A549 (cell line): ENCODE measurements at regions not wholly inside any gene's neighbourhood (a gene's known extent, or its start where the extent isn't known, plus 50 kb on each side); places are given as distances from the start of the nearest gene placed in this dataset.

Experiments used
- ATAC-seq, 2 experiments: fragments of 200-7000 bp in 1 of 2; fragments of >200 bp in 1 of 2; cut with Nextera tagmentation in 1 of 2; cut with Tn5 transposase in 1 of 2; 3 replicates each; pipeline versions ENCODE4 v1.8.0 to v1.9.1; 2018 to 2020; ENCODE audit warnings: mild to moderate bottlenecking in 1 of 2, moderate library complexity in 1 of 2
- CTCF ChIA-PET: fragments of 300-600 bp; sonication (Branson Sonifier 250); formaldehyde crosslinking; extraction: SDS; loops from one replicate; lab custom pipeline; 2021; ENCODE audit warnings: antibody characterized with exemption, inconsistent platforms; lab: Yijun Ruan, JAX
- POLR2A ChIA-PET: fragments of 350-600 bp; formaldehyde crosslinking; extraction: SDS; loops from one replicate; lab custom pipeline; 2021; ENCODE audit warnings: antibody characterized with exemption, inconsistent platforms; lab: Yijun Ruan, JAX
- DNase-seq, 2 experiments: peaks; one replicate each; pipeline versions ENCODE4 v3.0.0 to v3.0.0-alpha.2; 2011 to 2016; ENCODE audit warnings: low read depth in 1 of 2, low spot score in 1 of 2
- FAIRE-seq: peaks from 2 replicates; lab custom pipeline; 2011; peaks lifted over from hg19 to GRCh38; lab: Jason Lieb, UNC
- H3K27ac ChIP-seq, 2 experiments: fragments of >200 bp; sonication (Bioruptor Twin); formaldehyde crosslinking; 3 replicates each; pipeline ENCODE4 v1.5.1; 2016 to 2017
- H3K4me1 ChIP-seq: fragments of >200 bp; sonication (Bioruptor Twin); formaldehyde crosslinking; 3 replicates; pipeline ENCODE4 v1.6.1; 2016
- H3K4me2 ChIP-seq: fragments of >200 bp; sonication (Bioruptor Twin); formaldehyde crosslinking; 3 replicates; pipeline ENCODE4 v1.6.1; 2016
- H3K4me3 ChIP-seq: fragments of >200 bp; sonication (Bioruptor Twin); formaldehyde crosslinking; 3 replicates; pipeline ENCODE4 v1.5.1; 2016
- H3K9me3 ChIP-seq: fragments of >200 bp; sonication (Bioruptor Twin); formaldehyde crosslinking; 3 replicates; pipeline ENCODE4 v1.6.1; 2016
- BCL3 ChIP-seq: fragments of >200 bp; sonication (Bioruptor Twin); formaldehyde crosslinking; IDR thresholded peaks from 3 replicates; pipeline ENCODE4 v1.6.1; 2016
- BHLHE40 ChIP-seq: IDR thresholded peaks from 2 replicates; pipeline ENCODE4 v1.6.1; 2012; ENCODE audit warnings: low read depth, low read length, inconsistent platforms
- CBX2 ChIP-seq: fragments of 200-600 bp; sonication (generic); IDR thresholded peaks from 2 replicates; pipeline ENCODE4 v1.6.1; 2016; ENCODE audit warnings: low read depth, mild to moderate bottlenecking, borderline replicate concordance
- CEBPB ChIP-seq, 2 experiments: fragments of >200 bp in 1 of 2; sonication (Bioruptor Twin) in 1 of 2; formaldehyde crosslinking in 1 of 2; IDR thresholded peaks; 2 replicates each; pipeline ENCODE4 v1.6.1; 2012 to 2016
- CHD2 ChIP-seq: fragments of 150-350 bp; IDR thresholded peaks from 2 replicates; pipeline ENCODE4 v1.6.1; 2014; ENCODE audit warnings: low read length; ENCODE audit not compliant: partially characterized antibody
- CHD4 ChIP-seq: fragments of 200-600 bp; sonication (generic); IDR thresholded peaks from 2 replicates; pipeline ENCODE4 v1.6.1; 2016; ENCODE audit warnings: antibody characterized with exemption, mild to moderate bottlenecking, borderline replicate concordance
- EHF ChIP-seq: fragments of 250-450 bp; sonication (Bioruptor Pico); IDR thresholded peaks from 2 replicates; pipeline ENCODE4 v1.5.0; 2020; ENCODE audit warnings: mild to moderate bottlenecking
- FOXS1 ChIP-seq: fragments of 250-450 bp; sonication (Bioruptor Pico); IDR thresholded peaks from 2 replicates; pipeline ENCODE4 v1.5.0; 2020; ENCODE audit warnings: mild to moderate bottlenecking, moderate library complexity
- HDAC2 ChIP-seq: fragments of 200-600 bp; sonication (generic); IDR thresholded peaks from 2 replicates; pipeline ENCODE4 v1.6.1; 2016
- HES2 ChIP-seq: fragments of >200 bp; sonication (Bioruptor Twin); formaldehyde crosslinking; IDR thresholded peaks from 2 replicates; pipeline ENCODE4 v1.6.1; 2016
- HEYL ChIP-seq: fragments of 250-450 bp; sonication (Bioruptor Pico); IDR thresholded peaks from 2 replicates; pipeline ENCODE4 v1.8.0; 2021; ENCODE audit warnings: mild to moderate bottlenecking, moderate library complexity
- HMGXB4 ChIP-seq: fragments of 250-450 bp; sonication (Bioruptor Pico); IDR thresholded peaks from 2 replicates; pipeline ENCODE4 v1.5.0; 2021; ENCODE audit warnings: mild to moderate bottlenecking, moderate library complexity, borderline replicate concordance
- JUNB ChIP-seq: fragments of >200 bp; sonication (Bioruptor Twin); formaldehyde crosslinking; IDR thresholded peaks from 2 replicates; pipeline ENCODE4 v1.6.1; 2016
- KDM5A ChIP-seq: fragments of 200-600 bp; sonication (generic); IDR thresholded peaks from 2 replicates; pipeline ENCODE4 v1.6.1; 2016; ENCODE audit warnings: antibody characterized with exemption, mild to moderate bottlenecking
- MAFK ChIP-seq: fragments of 450-650 bp; IDR thresholded peaks from 2 replicates; pipeline ENCODE4 v1.6.1; 2014; ENCODE audit not compliant: partially characterized antibody
- NFE2L2 ChIP-seq: fragments of 150-350 bp; conservative IDR thresholded peaks from 2 replicates; pipeline ENCODE4 v1.6.1; 2014; ENCODE audit warnings: low read length
- NR3C1 ChIP-seq: fragments of >200 bp; sonication (Bioruptor Twin); formaldehyde crosslinking; IDR thresholded peaks from 3 replicates; pipeline ENCODE4 v1.6.1; 2017
- PBX3 ChIP-seq: IDR thresholded peaks from 2 replicates; pipeline ENCODE4 v1.6.1; 2012
- PHF8 ChIP-seq: fragments of 200-600 bp; sonication (generic); IDR thresholded peaks from 2 replicates; pipeline ENCODE4 v1.6.1; 2016; ENCODE audit warnings: low read depth, mild to moderate bottlenecking, antibody characterized with exemption, moderate library complexity, borderline replicate concordance
- POLR2A ChIP-seq: IDR thresholded peaks from 2 replicates; pipeline ENCODE4 v1.6.1; 2012; ENCODE audit warnings: mild to moderate bottlenecking, low read length
- RARB ChIP-seq: fragments of 250-450 bp; sonication (Bioruptor Pico); IDR thresholded peaks from 2 replicates; pipeline ENCODE4 v1.8.0; 2021; ENCODE audit warnings: mild to moderate bottlenecking, moderate library complexity
- RFX5 ChIP-seq: fragments of 450-650 bp; IDR thresholded peaks from 2 replicates; pipeline ENCODE4 v1.7.1; 2014; ENCODE audit warnings: antibody characterized with exemption, mild to moderate bottlenecking, moderate library complexity
- RNF2 ChIP-seq: fragments of 200-600 bp; sonication (generic); IDR thresholded peaks from 2 replicates; pipeline ENCODE4 v1.6.1; 2016; ENCODE audit warnings: low read depth, mild to moderate bottlenecking, antibody characterized with exemption, moderate library complexity, borderline replicate concordance
- SMC3 ChIP-seq: fragments of >200 bp; sonication (Bioruptor Twin); formaldehyde crosslinking; IDR thresholded peaks from 3 replicates; pipeline ENCODE4 v1.6.1; 2018; ENCODE audit warnings: inconsistent platforms
- SREBF2 ChIP-seq: fragments of 450-650 bp; IDR thresholded peaks from 2 replicates; pipeline ENCODE4 v1.6.1; 2014; ENCODE audit warnings: mild to moderate bottlenecking, moderate library complexity
- TFCP2L1 ChIP-seq: fragments of 250-450 bp; sonication (Bioruptor Pico); IDR thresholded peaks from 2 replicates; pipeline ENCODE4 v1.5.0; 2021; ENCODE audit warnings: mild to moderate bottlenecking
- TP53 ChIP-seq: fragments of 250-450 bp; sonication (Bioruptor Pico); IDR thresholded peaks from 2 replicates; pipeline ENCODE4 v1.5.0; 2021; ENCODE audit warnings: mild to moderate bottlenecking, moderate library complexity
- ZC3H11A ChIP-seq: fragments of 450-650 bp; IDR thresholded peaks from 2 replicates; pipeline ENCODE4 v1.6.1; 2014; ENCODE audit warnings: antibody characterized with exemption, mild to moderate bottlenecking
- WGBS: methylation state at CpG from one replicate; pipeline ENCODE4 v1.1.6; 2017; ENCODE audit errors: missing lambda C conversion rate; 5-methylcytosine and 5-hydroxymethylcytosine counted together

- peak overlapping the region in 1 of 2 experiments; percentile 23; a peak in 1 of 6 replicates for H3K27ac ChIP-seq
- ChIA-PET POLR2A (no interaction called here), CTCF (interaction anchor here (0.9 kb wide), 1 partner anchor 214 kb away, joined by 3 read pairs; no protein-coding TSS in a partner anchor)
- WGBS = 92% methylated on average over 2 of the region's 2 CpGs
- H3K4me1 ChIP-seq = no peaks in the 10 kb centered on the region
- TF ChIP-seq SREBF2 = no peak
- TF ChIP-seq HEYL = no peak
- no peak for TF ChIP-seq POLR2A
- no peak for TF ChIP-seq HMGXB4 (CRISPR knock-in tag)
- TF ChIP-seq CBX2 = no peak
- TF ChIP-seq BHLHE40 = no peak
- no peak for TF ChIP-seq NFE2L2
- TF ChIP-seq NR3C1 = no peak
- TF ChIP-seq EHF (CRISPR knock-in tag) = no peak
- no peak for TF ChIP-seq KDM5A
- no peak for TF ChIP-seq TP53
- no peak for TF ChIP-seq TFCP2L1 (CRISPR knock-in tag)
- no peak for TF ChIP-seq MAFK
- TF ChIP-seq CHD2 = no peak
- no peak for TF ChIP-seq CEBPB (IDR thresholded peaks at IDR 0.05)
- TF ChIP-seq PBX3 = no peak
- TF ChIP-seq ZC3H11A = no peak
- no peak for TF ChIP-seq RARB (CRISPR knock-in tag)
- no peak for TF ChIP-seq CHD4
- no peaks in the 10 kb centered on the region for H3K9me3 ChIP-seq
- no peak for ATAC-seq
- FAIRE-seq = no peak
- no peak overlapping the region for H3K4me2 ChIP-seq
- no peak for DNase-seq
- no peak overlapping the region for H3K4me3 ChIP-seq
These were observed 140.9 kb upstream of the TGFBR2 start for GRCh38 chr3:30465454-30465853.

GRCh38 chr3:30467596-30468238, 138.7 kb upstream of the TGFBR2 start:
- no peaks in the 10 kb centered on the region; the same call in 2 of the 3 replicates for H3K4me1 ChIP-seq
- ATAC-seq (no peak), DNase-seq (no peak), FAIRE-seq (no peak)
- no peaks in the 10 kb centered on the region for H3K9me3 ChIP-seq
- H3K4me2 ChIP-seq = no peak overlapping the region
- TF ChIP-seq RFX5 = no peak
- no peak for TF ChIP-seq JUNB
- TF ChIP-seq ZC3H11A = no peak
- TF ChIP-seq PHF8 = no peak
- TF ChIP-seq SMC3 = no peak
- TF ChIP-seq HDAC2 = no peak
- no peak for TF ChIP-seq HES2
- TF ChIP-seq BCL3 = no peak
- no peak for TF ChIP-seq FOXS1
- TF ChIP-seq TP53 = no peak
- TF ChIP-seq RARB (CRISPR knock-in tag) = no peak
- TF ChIP-seq CBX2 = no peak
- TF ChIP-seq RNF2 = no peak
- TF ChIP-seq CEBPB (IDR thresholded peaks at IDR 0.05) = no peak
- CTCF ChIA-PET = interaction anchor here (1.2 kb wide), 1 partner anchor 11 kb away, joined by 3 read pairs; no protein-coding TSS in a partner anchor
- H3K27ac ChIP-seq = no peak overlapping the region
- WGBS = 86% methylated on average over 1 of the region's 1 CpG
- POLR2A ChIA-PET = no interaction called here
- no peak overlapping the region for H3K4me3 ChIP-seq
